RWPE2 (cell line): ENCODE measurements at regions not wholly inside any gene's neighbourhood (a gene's known extent, or its start where the extent isn't known, plus 50 kb on each side); places are given as distances from the start of the nearest gene placed in this dataset.

Experiments
- ATAC-seq: fragments of 200-7000 bp; cut with Tn5 transposase; 3 replicates; pipeline ENCODE4 v1.9.1; 2021; ENCODE audit warnings: low read depth
- DNase-seq: peaks from one replicate; pipeline ENCODE4 v3.0.0-alpha.2; 2020; ENCODE audit warnings: low spot score
- H3K27ac ChIP-seq: fragments of 450-650 bp; 2 replicates; pipeline ENCODE4 v1.5.1; 2017; ENCODE audit warnings: mild to moderate bottlenecking; ENCODE audit not compliant: poor library complexity, severe bottlenecking
- H3K27me3 ChIP-seq: fragments of 250-450 bp; sonication (Bioruptor Pico); 2 replicates; pipeline ENCODE4 v1.5.1; 2021; ENCODE audit warnings: mild to moderate bottlenecking, moderate library complexity; ENCODE audit not compliant: insufficient read depth, poor library complexity, severe bottlenecking
- H3K36me3 ChIP-seq: fragments of 250-450 bp; sonication (Bioruptor Pico); 2 replicates; pipeline ENCODE4 v1.5.1; 2020; ENCODE audit warnings: low read depth, mild to moderate bottlenecking, moderate library complexity
- H3K4me1 ChIP-seq: fragments of 250-450 bp; sonication (Bioruptor Pico); 2 replicates; pipeline ENCODE4 v1.5.1; 2021; ENCODE audit warnings: mild to moderate bottlenecking, moderate library complexity; ENCODE audit not compliant: insufficient read depth, poor library complexity, severe bottlenecking
- H3K4me3 ChIP-seq: fragments of 250-450 bp; sonication (Bioruptor Pico); 2 replicates; pipeline ENCODE4 v1.5.1; 2021; ENCODE audit warnings: mild to moderate bottlenecking, moderate library complexity; ENCODE audit not compliant: severe bottlenecking
- H3K9me3 ChIP-seq: fragments of 250-450 bp; sonication (Bioruptor Pico); 2 replicates; pipeline ENCODE4 v1.5.1; 2021; ENCODE audit warnings: mild to moderate bottlenecking, moderate library complexity; ENCODE audit not compliant: severe bottlenecking
- CTCF ChIP-seq: fragments of 450-650 bp; IDR thresholded peaks from one replicate; pipeline ENCODE4 v1.5.1; 2017; ENCODE audit warnings: mild to moderate bottlenecking, moderate library complexity; ENCODE audit not compliant: poor library complexity, severe bottlenecking

- Histone ChIP-seq H3K9me3 (no peaks in the 10 kb centered on the region), H3K4me1 (peaks cover 10% of the 10 kb centered on the region), H3K27ac (no peak overlapping the region), H3K27me3 (no peaks in the 10 kb centered on the region), H3K4me3 (no peak overlapping the region), H3K36me3 (no peaks in the 10 kb centered on the region)
- DNase-seq (no peak), ATAC-seq (peak; percentile 92)
- TF ChIP-seq CTCF, result no peak
Measured at GRCh38 chr5:56585461-56585860, 229.9 kb upstream of the MAP3K1 start.

- ATAC-seq, result no peak
- no peak for DNase-seq
- Histone ChIP-seq H3K36me3 (no peaks in the 10 kb centered on the region), H3K4me1 (peaks cover 10% of the 10 kb centered on the region), H3K27ac (no peak overlapping the region), H3K9me3 (no peaks in the 10 kb centered on the region), H3K27me3 (no peaks in the 10 kb centered on the region), H3K4me3 (no peak overlapping the region)
- no peak for TF ChIP-seq CTCF
Measured at GRCh38 chr5:56581426-56581825, 233.9 kb upstream of the MAP3K1 start.

- TF ChIP-seq CTCF, result no peak
- Histone ChIP-seq H3K4me1 (peaks cover 7% of the 10 kb centered on the region), H3K36me3 (no peaks in the 10 kb centered on the region), H3K27ac (no peak overlapping the region), H3K4me3 (no peak overlapping the region), H3K9me3 (no peaks in the 10 kb centered on the region), H3K27me3 (no peaks in the 10 kb centered on the region)
- no peak for ATAC-seq
- no peak for DNase-seq
Measured at GRCh38 chr5:56580864-56581263, 234.5 kb upstream of the MAP3K1 start.

- no peak overlapping the region for H3K4me3 ChIP-seq
- no peaks in the 10 kb centered on the region for H3K27me3 ChIP-seq
- DNase-seq (no peak), ATAC-seq (no peak)
- H3K27ac ChIP-seq, result no peak overlapping the region
- no peaks in the 10 kb centered on the region for H3K4me1 ChIP-seq
- no peak for TF ChIP-seq CTCF
- no peaks in the 10 kb centered on the region for H3K36me3 ChIP-seq
- H3K9me3 ChIP-seq, result no peaks in the 10 kb centered on the region
Measured at GRCh38 chr5:56575821-56576220, 239.5 kb upstream of the MAP3K1 start.

- no peak for TF ChIP-seq CTCF
- H3K27me3 ChIP-seq, result no peaks in the 10 kb centered on the region
- DNase-seq, result no peak
- H3K4me1 ChIP-seq, result peaks cover 3% of the 10 kb centered on the region
- no peak overlapping the region for H3K27ac ChIP-seq
- no peaks in the 10 kb centered on the region for H3K36me3 ChIP-seq
- no peak overlapping the region for H3K4me3 ChIP-seq
- no peak for ATAC-seq
- no peaks in the 10 kb centered on the region for H3K9me3 ChIP-seq
Measured at GRCh38 chr5:56574778-56575177, 240.6 kb upstream of the MAP3K1 start.
